Esophagus squamous epithelium (tissue), 4 donors: ENCODE measurements at regions not wholly inside any gene's neighbourhood (a gene's known extent, or its start where the extent isn't known, plus 50 kb on each side); places are given as distances from the start of the nearest gene placed in this dataset.

Experiments
- POLR2A ChIP-seq, 4 donors: fragments of 450-650 bp; IDR thresholded peaks; one replicate each; pipeline ENCODE4 v1.6.1; 2017; ENCODE audit warnings: antibody characterized with exemption in 4 of 4, mild to moderate bottlenecking in 4 of 4, moderate library complexity in 3 of 4
- TF ChIP-seq, protein P1 (sequence below), 6 experiments: fragments of 450-650 bp in 4 of 6; fragments of 200-600 bp in 2 of 6; sonication (generic) in 2 of 6; IDR thresholded peaks; one replicate each; pipeline ENCODE4 v1.5.1; 2016 to 2019; ENCODE audit warnings: antibody characterized with exemption in 6 of 6, mild to moderate bottlenecking in 4 of 6, moderate library complexity in 4 of 6

DNA sequence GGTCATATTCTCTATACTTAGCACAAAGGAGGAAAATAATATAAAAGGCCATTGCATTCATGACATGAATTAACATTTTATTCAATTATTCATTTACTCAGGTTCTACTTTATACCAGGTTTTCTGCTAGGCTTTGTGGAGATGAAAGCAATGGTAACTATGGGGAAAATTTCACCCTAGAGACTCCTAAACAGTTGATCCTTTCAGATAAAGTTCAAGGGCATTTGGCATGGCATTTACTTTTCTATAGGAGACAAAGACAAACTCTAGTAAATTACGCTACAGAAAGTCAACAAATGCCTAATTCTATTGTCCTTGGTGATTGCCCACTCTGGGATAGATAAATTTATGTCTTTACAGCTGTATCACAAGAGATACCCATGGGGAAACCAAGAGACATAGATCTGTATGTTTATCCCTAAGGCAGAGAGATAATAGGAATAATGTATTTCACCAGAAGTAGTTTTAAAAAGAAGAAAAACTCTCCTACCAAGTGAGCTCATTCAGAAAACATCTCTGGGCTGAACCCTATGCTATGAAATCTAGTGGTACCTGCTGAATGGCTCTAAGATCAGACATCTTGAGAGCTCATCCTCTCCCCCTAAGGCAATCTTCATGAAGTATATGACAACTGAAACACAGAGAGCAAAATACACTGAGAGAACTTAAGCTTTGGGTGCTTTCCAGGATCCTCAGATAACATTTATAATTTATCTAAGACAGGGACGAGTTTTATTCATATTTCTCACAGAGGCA is 316.7 kb downstream of the ANTXR2 start:
- TF ChIP-seq, protein P1, sequence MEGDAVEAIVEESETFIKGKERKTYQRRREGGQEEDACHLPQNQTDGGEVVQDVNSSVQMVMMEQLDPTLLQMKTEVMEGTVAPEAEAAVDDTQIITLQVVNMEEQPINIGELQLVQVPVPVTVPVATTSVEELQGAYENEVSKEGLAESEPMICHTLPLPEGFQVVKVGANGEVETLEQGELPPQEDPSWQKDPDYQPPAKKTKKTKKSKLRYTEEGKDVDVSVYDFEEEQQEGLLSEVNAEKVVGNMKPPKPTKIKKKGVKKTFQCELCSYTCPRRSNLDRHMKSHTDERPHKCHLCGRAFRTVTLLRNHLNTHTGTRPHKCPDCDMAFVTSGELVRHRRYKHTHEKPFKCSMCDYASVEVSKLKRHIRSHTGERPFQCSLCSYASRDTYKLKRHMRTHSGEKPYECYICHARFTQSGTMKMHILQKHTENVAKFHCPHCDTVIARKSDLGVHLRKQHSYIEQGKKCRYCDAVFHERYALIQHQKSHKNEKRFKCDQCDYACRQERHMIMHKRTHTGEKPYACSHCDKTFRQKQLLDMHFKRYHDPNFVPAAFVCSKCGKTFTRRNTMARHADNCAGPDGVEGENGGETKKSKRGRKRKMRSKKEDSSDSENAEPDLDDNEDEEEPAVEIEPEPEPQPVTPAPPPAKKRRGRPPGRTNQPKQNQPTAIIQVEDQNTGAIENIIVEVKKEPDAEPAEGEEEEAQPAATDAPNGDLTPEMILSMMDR (IDR thresholded peaks at IDR 0.05): no peak
- TF ChIP-seq POLR2A (IDR thresholded peaks at IDR 0.05): no peak
